22Rv1 (cell line): ENCODE measurements at regions not wholly inside any gene's neighbourhood (a gene's known extent, or its start where the extent isn't known, plus 50 kb on each side); places are given as distances from the start of the nearest gene placed in this dataset.
A peak's percentile ranks its signal among the peaks of the same experiment; 100 is the strongest.
"Not testable (repeated sequence)": the region's sequence is repeated elsewhere in the genome, so short reads cannot be mapped to it uniquely, and the experiment has no call there.

Source experiments
- H3K27ac ChIP-seq: fragments of 450-650 bp; 2 replicates; pipeline ENCODE4 v1.5.1; 2017
- CTCF ChIP-seq: fragments of 450-650 bp; IDR thresholded peaks from 2 replicates; pipeline ENCODE4 v1.5.1; 2017; ENCODE audit warnings: mild to moderate bottlenecking
- ZFX ChIP-seq: fragments of 450-650 bp; IDR thresholded peaks from 2 replicates; pipeline ENCODE4 v1.6.1; 2017; ENCODE audit warnings: antibody characterized with exemption, borderline replicate concordance

- H3K27ac ChIP-seq, result no peak overlapping the region
- no peak for TF ChIP-seq ZFX
- TF ChIP-seq CTCF, result no peak
Observed at GRCh38 chr10:9043466-9043865, 989.0 kb downstream of the GATA3 start.

GRCh38 chr10:9045311-9045710, 990.8 kb downstream of the GATA3 start:
- H3K27ac ChIP-seq, result no peak overlapping the region
- no peak for TF ChIP-seq ZFX
- no peak for TF ChIP-seq CTCF

- H3K27ac ChIP-seq, result no peak overlapping the region
- no peak for TF ChIP-seq ZFX
- no peak for TF ChIP-seq CTCF
Observed at GRCh38 chr10:9051328-9051974, 997.0 kb downstream of the GATA3 start.

GRCh38 chr10:9052767-9053166, 998.3 kb downstream of the GATA3 start:
- no peak for TF ChIP-seq ZFX
- TF ChIP-seq CTCF, result no peak
- no peak overlapping the region for H3K27ac ChIP-seq

GRCh38 chr10:9056521-9056920, 1002.0 kb downstream of the GATA3 start:
- no peak overlapping the region for H3K27ac ChIP-seq
- TF ChIP-seq ZFX (no peak), CTCF (no peak)

GRCh38 chr10:9057293-9057692, 1002.8 kb downstream of the GATA3 start:
- not testable (repeated sequence) for H3K27ac ChIP-seq

GRCh38 chr10:9060314-9060713, 1005.8 kb downstream of the GATA3 start:
- TF ChIP-seq CTCF (no peak), ZFX (no peak)
- H3K27ac ChIP-seq, result peak overlapping the region; percentile 50

GRCh38 chr10:9061871-9062270, 1007.4 kb downstream of the GATA3 start:
- TF ChIP-seq ZFX (no peak), CTCF (no peak)
- peak overlapping the region; percentile 50 for H3K27ac ChIP-seq
